Esophagus muscularis mucosa (tissue), 4 donors: ENCODE measurements at regions not wholly inside any gene's neighbourhood (a gene's known extent, or its start where the extent isn't known, plus 50 kb on each side); places are given as distances from the start of the nearest gene placed in this dataset.

ENCODE experiments used
- DNase-seq: peaks from one replicate; pipeline ENCODE4 v3.0.0-alpha.2; 2017; ENCODE audit errors: extremely low spot score
- H3K27ac ChIP-seq, 4 donors: fragments of 200-600 bp; sonication (generic); replicated peaks in 1 of 4; 1 replicate in 3 of 4; 2 replicates in 1 of 4; pipeline ENCODE4 v1.5.1; 2016 to 2019; ENCODE audit warnings: mild to moderate bottlenecking in 1 of 4
- H3K27me3 ChIP-seq, 4 donors: fragments of 200-600 bp; sonication (generic); one replicate each; pipeline versions ENCODE4 v1.5.1 to v1.6.0; 2016 to 2019
- H3K36me3 ChIP-seq, 4 donors: fragments of 200-600 bp; sonication (generic); one replicate each; pipeline ENCODE4 v1.5.1; 2016 to 2019
- H3K4me1 ChIP-seq, 4 donors: fragments of 200-600 bp; sonication (generic); one replicate each; pipeline ENCODE4 v1.5.1; 2016 to 2019
- H3K4me3 ChIP-seq, 4 donors: fragments of 200-600 bp; sonication (generic); 1 replicate in 2 of 4; 2 replicates in 2 of 4; pipeline ENCODE4 v1.5.1; 2016 to 2019; ENCODE audit warnings: mild to moderate bottlenecking in 4 of 4, moderate library complexity in 1 of 4
- H3K9me3 ChIP-seq, 4 donors: fragments of 200-600 bp; sonication (generic); 1 replicate in 3 of 4; 2 replicates in 1 of 4; pipeline ENCODE4 v1.5.1; 2016 to 2019
- CTCF ChIP-seq, 3 experiments: fragments of 200-600 bp in 2 of 3; fragments of 450-650 bp in 1 of 3; sonication (generic) in 2 of 3; IDR thresholded peaks; one replicate each; pipeline ENCODE4 v1.5.1; 2017 to 2019; ENCODE audit warnings: antibody characterized with exemption in 3 of 3, mild to moderate bottlenecking in 2 of 3, moderate library complexity in 1 of 3
- EP300 ChIP-seq: sonication (generic); formaldehyde crosslinking; IDR thresholded peaks from one replicate; pipeline ENCODE4 v1.6.1; 2017; ENCODE audit warnings: antibody characterized with exemption
- POLR2A ChIP-seq: fragments of 450-650 bp; IDR thresholded peaks from one replicate; pipeline ENCODE4 v1.6.1; 2017; ENCODE audit warnings: antibody characterized with exemption, moderate library complexity, mild to moderate bottlenecking, low read depth
- POLR2AphosphoS5 ChIP-seq, 2 donors: sonication (generic); formaldehyde crosslinking; IDR thresholded peaks; one replicate each; pipeline ENCODE4 v1.6.1; 2017; ENCODE audit warnings: antibody characterized with exemption in 2 of 2
- WGBS: methylation state at CpG from one replicate; pipeline ENCODE4 v1.1.5; 2018; 5-methylcytosine and 5-hydroxymethylcytosine counted together
- intact Hi-C: fragments of 100-400 bp; cut with DNase I; formaldehyde crosslinking; loops from one replicate; pipeline ENCODE4 v1.15.1; 2023

GRCh38 chr2:142725386-142725785 lies 152.1 kb upstream of the KYNU start:
- H3K4me1 ChIP-seq: no peaks in the 10 kb centered on the region
- H3K27me3 ChIP-seq: no peaks in the 10 kb centered on the region
- DNase-seq: no peak
- peaks cover 0 to 9% (median 3%) of the 10 kb centered on the region in 4 donors for H3K9me3 ChIP-seq
- H3K36me3 ChIP-seq: no peaks in the 10 kb centered on the region
- TF ChIP-seq POLR2A: no peak
- H3K4me3 ChIP-seq: no peak overlapping the region
- WGBS: 92% methylated on average over 2 of the region's 2 CpGs
- intact Hi-C loops: no loop called here
- no peak overlapping the region for H3K27ac ChIP-seq

- Histone ChIP-seq H3K36me3 (no peaks in the 10 kb centered on the region), H3K4me3 (no peak overlapping the region), H3K9me3 (peaks cover 0 to 9% (median 3%) of the 10 kb centered on the region in 4 donors), H3K27ac (no peak overlapping the region), H3K27me3 (no peaks in the 10 kb centered on the region), H3K4me1 (no peaks in the 10 kb centered on the region)
- 58% methylated on average over 2 of the region's 2 CpGs for WGBS
- DNase-seq: no peak
- intact Hi-C loops: no loop called here
- TF ChIP-seq EP300: no peak
- TF ChIP-seq POLR2AphosphoS5 (IDR thresholded peaks at IDR 0.05): no peak
- TF ChIP-seq POLR2A: no peak
- no peak for TF ChIP-seq CTCF (IDR thresholded peaks at IDR 0.05)
Observed at GRCh38 chr2:142724713-142725349, 152.6 kb upstream of the KYNU start.

GRCh38 chr2:142724186-142724585 lies 153.3 kb upstream of the KYNU start:
- Histone ChIP-seq H3K4me3 (no peak overlapping the region), H3K4me1 (no peaks in the 10 kb centered on the region), H3K27me3 (no peaks in the 10 kb centered on the region), H3K27ac (no peak overlapping the region), H3K9me3 (peaks cover 0 to 9% (median 3%) of the 10 kb centered on the region in 4 donors), H3K36me3 (no peaks in the 10 kb centered on the region)
- intact Hi-C loops: no loop called here
- DNase-seq: no peak
- TF ChIP-seq CTCF (IDR thresholded peaks at IDR 0.05) (no peak), POLR2AphosphoS5 (IDR thresholded peaks at IDR 0.05) (no peak), EP300 (no peak), POLR2A (no peak)

GRCh38 chr2:142723236-142723635 lies 154.2 kb upstream of the KYNU start:
- 90% methylated on average over 1 of the region's 1 CpG for WGBS
- no peak for DNase-seq

GRCh38 chr2:142722569-142722968 lies 154.9 kb upstream of the KYNU start:
- TF ChIP-seq POLR2A (no peak), CTCF (IDR thresholded peaks at IDR 0.05) (no peak), POLR2AphosphoS5 (IDR thresholded peaks at IDR 0.05) (no peak)
- Histone ChIP-seq H3K4me1 (no peaks in the 10 kb centered on the region), H3K9me3 (peaks cover 0 to under 1% (median under 1%) of the 10 kb centered on the region in 4 donors), H3K4me3 (no peak overlapping the region), H3K36me3 (no peaks in the 10 kb centered on the region), H3K27me3 (no peaks in the 10 kb centered on the region), H3K27ac (no peak overlapping the region)
- intact Hi-C loops: no loop called here
- no peak for DNase-seq

More at GRCh38 chr2:142723236-142723635, 154.2 kb upstream of the KYNU start:
- Histone ChIP-seq H3K27ac (no peak overlapping the region), H3K4me3 (no peak overlapping the region), H3K36me3 (no peaks in the 10 kb centered on the region), H3K27me3 (no peaks in the 10 kb centered on the region), H3K4me1 (no peaks in the 10 kb centered on the region), H3K9me3 (peaks cover 0 to 7% (median 3%) of the 10 kb centered on the region in 4 donors)
- no peak for TF ChIP-seq EP300
- TF ChIP-seq CTCF (IDR thresholded peaks at IDR 0.05): no peak
- TF ChIP-seq POLR2AphosphoS5 (IDR thresholded peaks at IDR 0.05): no peak
- no peak for TF ChIP-seq POLR2A
- intact Hi-C loops: no loop called here
